ENCODE measurements at regions not wholly inside any gene's neighbourhood (a gene's known extent, or its start where the extent isn't known, plus 50 kb on each side); places are given as distances from the start of the nearest gene placed in this dataset.

DNA sequence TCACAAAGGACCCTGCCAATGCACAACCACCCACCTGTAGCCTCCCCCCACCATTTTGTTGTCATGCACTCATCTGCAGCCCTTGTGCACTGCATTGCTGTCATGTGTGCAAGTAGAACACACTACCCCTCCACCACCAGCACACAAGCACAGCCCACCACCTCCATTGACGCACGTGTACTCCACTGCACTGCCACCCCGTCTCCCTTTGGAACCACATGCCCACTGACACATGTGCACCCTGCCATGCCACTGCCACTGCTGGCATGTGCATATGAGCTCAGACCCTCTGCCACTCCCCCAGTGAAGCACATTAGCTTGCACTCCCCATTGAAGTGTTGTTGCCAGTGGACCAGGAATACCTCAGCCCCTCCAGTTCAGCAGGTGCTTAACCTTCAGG, 530.3 kb upstream of the ACO1 start:
- no peak for FAIRE-seq
- TF ChIP-seq, protein P1, sequence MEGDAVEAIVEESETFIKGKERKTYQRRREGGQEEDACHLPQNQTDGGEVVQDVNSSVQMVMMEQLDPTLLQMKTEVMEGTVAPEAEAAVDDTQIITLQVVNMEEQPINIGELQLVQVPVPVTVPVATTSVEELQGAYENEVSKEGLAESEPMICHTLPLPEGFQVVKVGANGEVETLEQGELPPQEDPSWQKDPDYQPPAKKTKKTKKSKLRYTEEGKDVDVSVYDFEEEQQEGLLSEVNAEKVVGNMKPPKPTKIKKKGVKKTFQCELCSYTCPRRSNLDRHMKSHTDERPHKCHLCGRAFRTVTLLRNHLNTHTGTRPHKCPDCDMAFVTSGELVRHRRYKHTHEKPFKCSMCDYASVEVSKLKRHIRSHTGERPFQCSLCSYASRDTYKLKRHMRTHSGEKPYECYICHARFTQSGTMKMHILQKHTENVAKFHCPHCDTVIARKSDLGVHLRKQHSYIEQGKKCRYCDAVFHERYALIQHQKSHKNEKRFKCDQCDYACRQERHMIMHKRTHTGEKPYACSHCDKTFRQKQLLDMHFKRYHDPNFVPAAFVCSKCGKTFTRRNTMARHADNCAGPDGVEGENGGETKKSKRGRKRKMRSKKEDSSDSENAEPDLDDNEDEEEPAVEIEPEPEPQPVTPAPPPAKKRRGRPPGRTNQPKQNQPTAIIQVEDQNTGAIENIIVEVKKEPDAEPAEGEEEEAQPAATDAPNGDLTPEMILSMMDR (IDR thresholded peaks at IDR 0.05; ENCODE audit: insufficient read depth, missing control alignments) = no peak
- no peak for DNase-seq (ENCODE audit: insufficient read length, low spot score)

DNA sequence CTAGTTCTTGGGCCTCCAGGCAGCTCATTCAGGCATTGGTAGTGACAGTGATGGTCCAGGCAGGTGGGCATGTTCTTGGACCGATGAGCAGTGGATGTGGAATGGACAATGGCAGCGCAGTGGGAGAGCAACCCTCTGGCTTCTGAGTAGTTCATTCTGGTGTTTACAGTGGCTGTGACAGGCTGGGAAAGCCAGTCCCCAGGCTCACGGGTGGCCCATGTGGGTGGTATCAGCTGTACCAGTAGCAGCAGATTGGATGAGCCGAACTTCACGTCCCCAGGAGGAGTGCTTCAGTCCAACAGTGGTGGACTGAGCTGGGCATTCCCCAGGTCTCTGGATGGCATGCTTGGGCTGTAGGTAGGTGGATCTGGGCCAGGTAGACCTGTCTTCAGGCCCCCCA, 515.6 kb upstream of the ACO1 start:
- DNase-seq (ENCODE audit: insufficient read length, low spot score) (no peak), FAIRE-seq (no peak)
- TF ChIP-seq, protein P1 (IDR thresholded peaks at IDR 0.05; ENCODE audit: insufficient read depth, missing control alignments) = no peak

DNA sequence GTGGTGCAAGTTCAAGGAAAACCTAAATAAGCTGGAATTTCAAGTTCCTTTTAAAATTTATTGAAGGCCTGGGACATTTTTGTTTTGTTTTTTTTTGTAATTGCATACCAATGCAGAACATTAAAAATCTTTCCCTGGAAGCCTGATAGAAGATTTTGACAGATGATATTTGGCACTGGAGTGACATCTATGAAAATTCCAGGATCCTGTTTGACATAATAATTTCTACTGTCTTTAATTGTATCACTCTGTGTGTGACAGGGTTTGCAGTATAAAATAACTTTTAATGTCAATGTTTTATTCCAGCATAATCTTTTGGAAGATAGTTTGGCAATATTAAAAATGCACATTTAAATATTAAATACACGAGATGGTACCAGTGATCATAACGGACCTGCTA, 514.2 kb upstream of the ACO1 start:
- FAIRE-seq = no peak
- TF ChIP-seq, protein P1 (IDR thresholded peaks at IDR 0.05; ENCODE audit: insufficient read depth, missing control alignments) = no peak
- no peak for DNase-seq (ENCODE audit: insufficient read length, low spot score)

DNA sequence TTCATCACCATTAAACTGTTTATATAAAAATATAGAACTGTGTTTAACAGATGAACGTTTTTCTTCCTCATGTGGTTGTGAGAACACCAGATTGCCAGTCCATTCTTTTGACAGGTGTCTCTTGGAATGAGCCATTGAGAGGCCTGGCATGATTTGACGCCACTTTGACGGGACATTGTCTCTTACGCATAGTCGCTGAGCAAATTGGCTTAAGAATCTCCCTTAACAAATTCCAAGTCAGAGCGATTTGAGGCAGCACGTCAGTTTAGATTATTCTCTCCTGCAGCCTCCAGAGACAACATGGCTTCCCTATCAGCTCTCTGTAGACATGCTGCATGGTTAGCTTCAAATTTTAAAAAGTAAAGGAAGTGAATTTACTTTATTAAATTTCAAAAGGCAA, 510.7 kb upstream of the ACO1 start:
- DNase-seq (ENCODE audit: insufficient read length, low spot score) (no peak), FAIRE-seq (no peak)
- TF ChIP-seq, protein P1 (IDR thresholded peaks at IDR 0.05; ENCODE audit: insufficient read depth, missing control alignments) = no peak

DNA sequence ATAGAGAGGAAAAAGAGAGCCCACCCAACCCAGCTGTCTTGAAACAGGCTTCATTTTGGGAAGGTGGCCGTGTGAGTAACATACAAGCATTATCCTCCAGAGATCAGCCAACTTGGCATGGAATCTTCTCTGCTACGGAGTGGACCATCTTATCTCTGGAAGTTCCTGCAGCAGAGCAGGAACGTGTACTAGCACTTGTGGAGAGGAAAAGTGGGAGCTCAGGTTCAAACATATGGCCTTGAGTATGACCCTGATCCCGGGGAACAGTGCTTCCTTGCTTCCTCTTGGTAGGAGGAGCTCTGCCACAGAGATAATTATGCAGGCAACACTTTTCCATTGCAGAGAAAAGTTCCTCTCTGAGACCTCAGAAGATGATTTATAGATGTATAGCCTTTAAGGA, 490.4 kb upstream of the ACO1 start:
- FAIRE-seq (no peak), DNase-seq (ENCODE audit: insufficient read length, low spot score) (no peak)
- TF ChIP-seq, protein P1 (IDR thresholded peaks at IDR 0.05; ENCODE audit: insufficient read depth, missing control alignments) = no peak

DNA sequence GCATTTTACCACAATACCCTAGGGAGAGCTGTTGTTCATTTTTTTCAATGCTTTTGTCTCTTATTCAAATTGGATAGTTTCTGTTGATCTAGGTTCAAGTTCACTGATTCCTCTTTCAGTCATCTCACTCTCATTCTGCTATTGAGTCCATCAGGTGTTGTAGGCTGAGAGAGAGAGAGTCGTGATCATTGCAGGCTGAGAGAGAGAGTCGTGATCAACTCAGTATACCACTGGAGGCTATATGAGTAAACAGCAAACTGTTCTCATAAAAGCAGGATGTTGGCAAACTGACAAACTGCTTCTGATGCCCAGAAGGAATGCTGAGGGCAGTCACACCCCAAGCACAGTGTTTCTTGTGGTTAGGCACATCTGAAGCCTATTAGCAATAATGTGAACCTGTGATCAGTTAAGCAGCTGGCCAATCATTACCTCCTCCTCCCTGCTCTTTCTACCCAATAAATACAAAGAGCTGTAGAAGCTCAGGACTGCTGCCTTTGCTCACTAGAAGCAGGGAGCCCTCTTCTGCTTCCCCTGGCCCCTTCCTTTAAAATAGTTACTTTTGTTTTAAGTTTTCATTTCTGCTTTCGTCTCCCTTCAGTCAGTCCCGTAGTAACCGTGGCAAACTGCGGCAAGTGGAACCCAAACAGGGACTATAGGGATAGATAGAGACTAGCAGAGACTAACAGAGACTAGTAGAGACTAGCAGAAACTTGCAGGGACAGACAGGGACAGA, 476.1 kb upstream of the ACO1 start:
- FAIRE-seq (no peak), DNase-seq (ENCODE audit: insufficient read length, low spot score) (no peak)
- TF ChIP-seq, protein P1 (IDR thresholded peaks at IDR 0.05; ENCODE audit: insufficient read depth, missing control alignments) = no peak

DNA sequence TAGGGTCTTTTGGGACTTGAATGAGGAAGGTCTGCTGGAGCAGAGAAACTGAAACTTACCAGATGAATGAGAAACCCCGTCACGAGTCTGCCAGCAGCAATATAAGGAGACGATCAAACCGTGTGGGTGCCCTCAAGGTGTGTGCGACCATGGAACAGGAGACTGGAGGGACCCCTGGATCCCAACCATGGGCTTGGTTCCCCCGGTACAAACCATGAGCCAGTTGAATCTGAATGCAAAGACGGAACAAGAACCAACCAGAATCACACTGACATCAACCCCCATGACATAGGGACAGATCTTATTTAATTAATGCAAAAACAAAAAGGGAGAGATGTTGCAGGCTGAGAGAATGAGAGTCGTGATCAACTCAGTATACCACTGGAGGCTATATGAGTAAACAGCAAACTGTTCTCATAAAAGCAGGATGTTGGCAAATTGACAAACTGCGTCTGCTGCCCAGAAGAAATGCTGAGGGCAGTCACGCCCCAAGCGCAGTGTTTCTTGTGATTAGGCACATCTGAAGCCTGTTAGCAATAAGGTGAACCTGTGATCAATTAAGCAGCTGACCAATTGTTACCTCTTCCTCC, 475.5 kb upstream of the ACO1 start:
- no peak for DNase-seq (ENCODE audit: insufficient read length, low spot score)
- TF ChIP-seq, protein P1 (IDR thresholded peaks at IDR 0.05; ENCODE audit: insufficient read depth, missing control alignments) = no peak
- FAIRE-seq = no peak

Measured in D721Med (cell line).